D341Med (cell line): ENCODE measurements at regions not wholly inside any gene's neighbourhood (a gene's known extent, or its start where the extent isn't known, plus 50 kb on each side); places are given as distances from the start of the nearest gene placed in this dataset.

Experiments used
- DNase-seq: peaks from one replicate; pipeline ENCODE4 v3.0.0; 2012; ENCODE audit warnings: low spot score

GRCh38 chr2:146954544-146954943, 890.3 kb upstream of the ACVR2A start:
- no peak for DNase-seq

GRCh38 chr2:146952696-146953095, 892.1 kb upstream of the ACVR2A start:
- DNase-seq = no peak

- peak; percentile 17 for DNase-seq
These were observed 893.9 kb upstream of the ACVR2A start for GRCh38 chr2:146950911-146951310.

GRCh38 chr2:146950361-146950760, 894.5 kb upstream of the ACVR2A start:
- DNase-seq = no peak

GRCh38 chr2:146949400-146949799, 895.4 kb upstream of the ACVR2A start:
- DNase-seq = no peak

- no peak for DNase-seq
These were observed 900.2 kb upstream of the ACVR2A start for GRCh38 chr2:146944601-146945000.

- DNase-seq = no peak
These were observed 904.7 kb upstream of the ACVR2A start for GRCh38 chr2:146939991-146940685.

GRCh38 chr2:146934921-146935320, 909.9 kb upstream of the ACVR2A start:
- no peak for DNase-seq

- DNase-seq = no peak
These were observed 913.7 kb upstream of the ACVR2A start for GRCh38 chr2:146931109-146931508.

- peak; percentile 61 for DNase-seq
These were observed 917.6 kb upstream of the ACVR2A start for GRCh38 chr2:146927080-146927711.

- no peak for DNase-seq
These were observed 926.5 kb upstream of the ACVR2A start for GRCh38 chr2:146918280-146918679.

- no peak for DNase-seq
These were observed 927.3 kb upstream of the ACVR2A start for GRCh38 chr2:146917431-146918042.

GRCh38 chr2:146916914-146917313, 927.9 kb upstream of the ACVR2A start:
- peak; percentile 42 for DNase-seq

GRCh38 chr2:146913476-146913875, 931.4 kb upstream of the ACVR2A start:
- no peak for DNase-seq

- DNase-seq = no peak
These were observed 932.3 kb upstream of the ACVR2A start for GRCh38 chr2:146912536-146912935.

GRCh38 chr2:146908776-146909175, 936.1 kb upstream of the ACVR2A start:
- DNase-seq = no peak

GRCh38 chr2:146898083-146898482, 946.7 kb upstream of the ACVR2A start:
- no peak for DNase-seq

- DNase-seq = no peak
These were observed 950.3 kb upstream of the ACVR2A start for GRCh38 chr2:146894514-146894913.

- no peak for DNase-seq
These were observed 951.3 kb upstream of the ACVR2A start for GRCh38 chr2:146893500-146894041.

- DNase-seq = no peak
These were observed 954.3 kb upstream of the ACVR2A start for GRCh38 chr2:146890491-146890890.

- no peak for DNase-seq
These were observed 964.9 kb upstream of the ACVR2A start for GRCh38 chr2:146879882-146880281.

- DNase-seq = no peak
These were observed 970.6 kb upstream of the ACVR2A start for GRCh38 chr2:146874260-146874658.

GRCh38 chr2:146873646-146874259, 971.1 kb upstream of the ACVR2A start:
- no peak for DNase-seq
